T-helper 2 cell treated with Interferon-gamma antibody and Interleukin-4, amounts not matched to agents 5 μg/mL and 100 μg/mL, for 36 hours (primary cell): ENCODE measurements at regions not wholly inside any gene's neighbourhood (a gene's known extent, or its start where the extent isn't known, plus 50 kb on each side); places are given as distances from the start of the nearest gene placed in this dataset.

Experiments used
- DNase-seq: peaks from one replicate; pipeline ENCODE4 v3.0.0; 2021; ENCODE audit warnings: low spot score
- H3K27ac Mint-ChIP-seq: one replicate; pipeline ENCODE4 v1.8.0; 2021; ENCODE audit warnings: mild to moderate bottlenecking, mixed read lengths
- H3K27me3 Mint-ChIP-seq: one replicate; pipeline ENCODE4 v1.8.0; 2021; ENCODE audit warnings: low read depth, mixed read lengths
- H3K36me3 Mint-ChIP-seq: one replicate; pipeline ENCODE4 v1.8.0; 2021; ENCODE audit warnings: low read depth, mixed read lengths
- H3K4me1 Mint-ChIP-seq: one replicate; pipeline ENCODE4 v1.8.0; 2021; ENCODE audit warnings: low read depth, mixed read lengths
- H3K4me3 Mint-ChIP-seq: one replicate; pipeline ENCODE4 v1.8.0; 2022; ENCODE audit warnings: mild to moderate bottlenecking, moderate library complexity, mixed read lengths
- H3K9me3 Mint-ChIP-seq: one replicate; pipeline ENCODE4 v1.8.0; 2021; ENCODE audit warnings: mixed read lengths

DNA sequence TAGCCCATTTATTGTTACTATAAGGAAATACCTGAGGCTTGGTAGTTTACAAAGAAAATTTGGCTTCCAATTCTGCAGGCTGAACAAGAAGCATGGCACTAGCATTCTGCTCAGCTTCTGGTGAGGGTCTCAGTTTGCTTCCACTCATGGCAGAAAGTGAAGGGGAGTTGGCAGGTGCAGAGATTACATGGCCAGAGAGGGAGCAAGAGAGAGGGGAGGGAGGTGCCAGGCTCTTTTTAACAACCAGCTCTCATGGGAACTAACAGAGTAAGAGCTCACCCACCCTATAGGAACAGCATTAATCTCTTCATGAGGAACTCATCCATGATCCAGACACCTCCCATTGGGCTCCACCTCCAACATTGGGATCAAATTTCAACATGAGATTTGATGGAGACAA lies 437.9 kb downstream of the CHL1 start:
- Mint-ChIP-seq H3K4me3 (no peak overlapping the region), H3K27me3 (no peaks in the 10 kb centered on the region), H3K27ac (no peak overlapping the region), H3K4me1 (no peaks in the 10 kb centered on the region), H3K36me3 (no peaks in the 10 kb centered on the region), H3K9me3 (no peaks in the 10 kb centered on the region)
- DNase-seq: no peak

DNA sequence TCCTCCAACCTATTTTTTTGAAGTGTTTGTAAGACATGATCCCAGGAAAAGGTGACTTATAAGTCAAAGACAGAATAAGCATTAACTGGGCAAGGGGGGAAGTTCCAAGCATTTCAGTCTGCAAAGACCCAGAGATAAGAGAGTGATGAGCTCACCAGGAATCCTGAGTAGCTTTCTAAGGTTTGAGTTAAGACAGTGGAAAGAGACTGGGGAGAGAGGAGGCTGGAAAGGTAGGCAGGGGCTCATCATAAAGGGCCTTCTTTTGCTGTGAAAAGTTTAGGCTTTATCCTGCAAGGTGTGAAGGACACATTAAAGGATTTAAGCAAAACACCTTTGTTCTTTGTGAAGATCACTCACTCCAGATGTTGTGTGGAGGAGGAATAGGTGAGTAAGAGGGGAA lies 438.8 kb downstream of the CHL1 start:
- Mint-ChIP-seq H3K27ac (no peak overlapping the region), H3K4me3 (no peak overlapping the region), H3K4me1 (no peaks in the 10 kb centered on the region), H3K27me3 (no peaks in the 10 kb centered on the region), H3K9me3 (no peaks in the 10 kb centered on the region), H3K36me3 (no peaks in the 10 kb centered on the region)
- DNase-seq: no peak

DNA sequence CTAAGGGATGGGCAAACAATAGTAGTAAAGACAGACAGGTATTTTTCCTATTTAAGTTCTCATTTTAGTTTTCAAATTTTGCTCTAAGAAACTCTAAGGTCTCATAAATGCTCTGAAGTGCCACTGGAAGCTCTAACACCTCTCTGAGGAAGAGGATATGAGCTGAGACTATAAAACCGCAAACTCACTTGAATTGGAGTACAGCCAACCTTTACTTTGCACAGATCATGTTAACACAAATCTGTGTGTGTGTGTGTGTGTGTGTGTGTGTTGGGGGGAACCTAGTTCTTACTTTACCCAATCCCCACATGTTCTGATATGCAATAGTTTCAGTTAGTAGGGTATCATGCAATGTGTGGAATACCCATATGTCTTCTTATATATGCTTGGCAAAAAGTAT lies 446.8 kb downstream of the CHL1 start:
- H3K4me1 Mint-ChIP-seq: no peaks in the 10 kb centered on the region
- no peak for DNase-seq
- H3K4me3 Mint-ChIP-seq: no peak overlapping the region
- H3K27ac Mint-ChIP-seq: no peak overlapping the region
- H3K9me3 Mint-ChIP-seq: no peaks in the 10 kb centered on the region
- no peaks in the 10 kb centered on the region for H3K36me3 Mint-ChIP-seq
- no peaks in the 10 kb centered on the region for H3K27me3 Mint-ChIP-seq

DNA sequence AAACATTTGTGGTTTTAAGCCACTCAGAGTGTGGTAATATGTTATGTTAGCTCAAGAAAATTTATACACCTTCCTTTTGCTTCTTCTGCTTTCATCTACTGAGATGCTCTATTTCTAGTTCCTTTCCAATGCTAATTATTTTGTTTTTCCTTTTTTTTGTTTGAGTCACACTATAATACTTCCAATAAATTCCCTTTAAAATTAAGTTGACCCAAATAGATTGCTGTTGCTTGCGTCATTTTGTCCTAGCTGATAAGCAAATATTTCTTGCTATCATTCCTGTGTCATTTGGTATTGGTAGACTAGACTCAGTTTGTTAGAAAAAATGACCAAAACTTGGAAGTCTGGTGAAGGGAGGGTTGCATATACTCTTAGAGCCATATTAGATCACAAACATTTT lies 437.0 kb upstream of the CNTN6 start:
- Mint-ChIP-seq H3K27me3 (no peaks in the 10 kb centered on the region), H3K36me3 (no peaks in the 10 kb centered on the region), H3K4me1 (no peaks in the 10 kb centered on the region), H3K9me3 (peaks cover 3% of the 10 kb centered on the region), H3K27ac (no peak overlapping the region), H3K4me3 (no peak overlapping the region)
- DNase-seq: no peak

DNA sequence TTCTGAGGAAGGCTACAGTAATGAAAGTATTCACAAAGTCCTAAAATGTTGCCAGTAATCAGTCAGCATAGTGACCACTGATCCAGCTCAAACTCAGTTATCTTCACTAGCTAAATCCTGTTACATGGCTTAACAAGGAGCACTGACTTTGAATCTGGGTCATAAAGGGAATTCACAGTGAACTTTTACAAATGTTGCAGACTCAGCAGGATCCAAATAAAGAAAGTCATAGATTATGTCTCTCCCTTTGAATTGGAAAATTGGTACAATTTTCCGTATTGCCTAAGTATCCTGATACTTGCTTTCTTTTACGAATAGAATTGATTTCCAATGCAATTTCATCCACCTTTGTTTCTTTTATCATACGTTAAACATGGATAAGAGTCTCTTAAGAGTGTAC lies 431.5 kb upstream of the CNTN6 start:
- Mint-ChIP-seq H3K9me3 (peaks cover 12% of the 10 kb centered on the region), H3K27me3 (no peaks in the 10 kb centered on the region), H3K27ac (no peak overlapping the region), H3K4me3 (no peak overlapping the region), H3K36me3 (no peaks in the 10 kb centered on the region), H3K4me1 (no peaks in the 10 kb centered on the region)
- no peak for DNase-seq

DNA sequence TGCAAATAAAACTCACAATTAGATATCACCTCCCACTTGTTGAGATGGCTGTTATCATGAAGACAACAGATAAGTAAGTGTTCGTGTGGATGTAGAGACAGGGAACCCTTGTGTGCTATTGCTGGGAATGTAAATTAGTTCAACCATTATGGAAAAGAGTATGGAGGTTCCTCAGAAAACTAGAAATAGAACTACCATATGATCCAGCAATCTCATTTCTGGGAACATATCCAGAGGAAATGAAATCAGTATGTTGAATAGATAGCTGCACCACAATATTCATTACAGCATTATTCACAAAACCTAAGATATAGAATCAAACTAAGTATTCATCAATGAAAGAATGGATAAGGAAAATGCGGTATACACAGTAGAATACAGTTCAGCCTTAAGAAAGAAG lies 418.7 kb upstream of the CNTN6 start:
- no peak overlapping the region for H3K4me3 Mint-ChIP-seq
- H3K36me3 Mint-ChIP-seq: no peaks in the 10 kb centered on the region
- peaks cover 15% of the 10 kb centered on the region for H3K9me3 Mint-ChIP-seq

DNA sequence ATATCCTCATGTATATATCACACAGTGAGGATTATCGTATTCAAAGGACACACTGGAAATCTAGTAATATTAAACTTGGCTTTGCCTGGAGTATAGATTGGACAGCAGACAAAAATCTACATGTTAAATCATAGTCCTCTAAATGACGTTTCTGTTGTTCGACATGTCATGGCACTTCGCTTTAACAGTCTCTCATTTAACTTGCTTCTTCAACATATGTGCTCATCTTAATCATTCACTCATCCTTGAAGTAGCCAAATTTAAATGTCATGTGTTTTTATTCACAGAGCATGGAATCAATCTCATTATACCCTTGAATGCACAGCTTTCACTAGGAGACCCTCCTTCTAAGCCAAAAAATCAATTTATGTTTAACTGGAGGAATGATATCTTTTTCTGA lies 417.0 kb upstream of the CNTN6 start:
- Mint-ChIP-seq H3K27me3 (no peaks in the 10 kb centered on the region), H3K4me3 (no peak overlapping the region), H3K4me1 (no peaks in the 10 kb centered on the region), H3K36me3 (no peaks in the 10 kb centered on the region), H3K27ac (no peak overlapping the region), H3K9me3 (peaks cover 15% of the 10 kb centered on the region)
- DNase-seq: no peak

More for the DNA sequence above, 418.7 kb upstream of the CNTN6 start:
- no peak overlapping the region for H3K27ac Mint-ChIP-seq
- no peaks in the 10 kb centered on the region for H3K27me3 Mint-ChIP-seq
- no peak for DNase-seq
- H3K4me1 Mint-ChIP-seq: no peaks in the 10 kb centered on the region

DNA sequence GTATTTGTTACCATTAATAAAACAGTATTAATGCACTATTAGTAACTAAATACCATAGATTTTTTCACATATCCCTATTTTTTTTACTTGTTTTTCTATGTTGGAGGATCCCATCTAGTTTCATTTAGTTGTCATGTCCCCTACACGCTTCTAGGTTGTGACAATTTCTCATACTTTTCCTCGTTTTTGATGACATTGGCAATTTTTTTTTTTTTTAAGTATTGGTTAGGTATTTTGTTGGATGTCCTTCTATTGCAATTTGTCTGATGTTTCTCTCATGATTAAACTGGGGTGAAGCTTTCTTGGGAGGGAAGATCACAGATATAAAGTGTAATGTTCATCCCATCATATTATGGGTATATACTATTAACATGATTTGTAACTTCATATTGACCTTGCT lies 409.1 kb upstream of the CNTN6 start:
- no peaks in the 10 kb centered on the region for H3K27me3 Mint-ChIP-seq
- H3K9me3 Mint-ChIP-seq: peaks cover 5% of the 10 kb centered on the region
- H3K4me3 Mint-ChIP-seq: no peak overlapping the region

DNA sequence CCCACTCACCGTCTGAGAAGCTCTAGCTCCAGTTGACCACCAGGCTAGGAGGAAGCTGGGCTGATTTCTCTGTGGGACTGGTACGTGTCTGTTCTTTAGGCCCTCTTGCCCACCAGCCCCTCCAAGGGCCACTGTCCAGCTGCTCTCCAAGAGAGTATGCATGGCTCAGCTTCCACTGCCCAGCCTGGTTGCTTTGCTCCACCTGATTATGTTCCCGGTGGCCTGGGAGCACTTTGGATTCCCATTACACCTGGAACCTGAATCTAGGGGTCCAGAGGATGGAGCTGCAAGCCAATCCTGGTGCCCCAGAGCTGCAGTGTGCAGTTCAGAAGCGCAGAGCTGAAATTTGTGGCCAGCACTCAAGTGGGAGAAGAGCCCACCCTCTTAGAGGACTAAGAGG lies 402.1 kb upstream of the CNTN6 start:
- H3K4me1 Mint-ChIP-seq: no peaks in the 10 kb centered on the region
- no peak overlapping the region for H3K4me3 Mint-ChIP-seq
- no peak overlapping the region for H3K27ac Mint-ChIP-seq
- DNase-seq: no peak
- no peaks in the 10 kb centered on the region for H3K36me3 Mint-ChIP-seq
- H3K27me3 Mint-ChIP-seq: no peaks in the 10 kb centered on the region
- peaks cover 39% of the 10 kb centered on the region for H3K9me3 Mint-ChIP-seq

More for the DNA sequence above, 409.1 kb upstream of the CNTN6 start:
- Mint-ChIP-seq H3K36me3 (no peaks in the 10 kb centered on the region), H3K27ac (no peak overlapping the region), H3K4me1 (no peaks in the 10 kb centered on the region)
- no peak for DNase-seq

DNA sequence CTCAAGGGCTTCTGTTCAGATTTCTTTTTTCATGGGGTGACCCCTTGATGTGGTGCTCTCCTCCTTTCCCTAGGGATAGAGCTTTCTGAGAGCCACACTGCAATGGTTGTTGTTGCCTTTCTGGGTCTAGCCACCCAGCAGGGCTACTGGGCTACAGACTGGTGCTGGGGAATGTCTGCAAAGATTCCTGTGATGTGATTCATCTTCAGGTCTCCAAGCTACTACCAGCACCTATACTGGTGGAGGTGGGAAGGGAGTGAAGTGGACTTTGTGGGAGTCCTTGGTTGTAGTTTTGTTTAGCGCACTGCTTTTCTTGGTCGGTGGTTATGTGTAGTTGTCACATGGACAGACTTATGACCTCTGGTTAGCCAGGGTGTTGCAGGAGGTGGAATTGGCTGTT lies 392.3 kb upstream of the CNTN6 start:
- no peak overlapping the region for H3K4me3 Mint-ChIP-seq
- no peaks in the 10 kb centered on the region for H3K36me3 Mint-ChIP-seq
- no peaks in the 10 kb centered on the region for H3K27me3 Mint-ChIP-seq
- no peak overlapping the region for H3K27ac Mint-ChIP-seq
- DNase-seq: no peak
- no peaks in the 10 kb centered on the region for H3K4me1 Mint-ChIP-seq
- peaks cover 52% of the 10 kb centered on the region for H3K9me3 Mint-ChIP-seq

DNA sequence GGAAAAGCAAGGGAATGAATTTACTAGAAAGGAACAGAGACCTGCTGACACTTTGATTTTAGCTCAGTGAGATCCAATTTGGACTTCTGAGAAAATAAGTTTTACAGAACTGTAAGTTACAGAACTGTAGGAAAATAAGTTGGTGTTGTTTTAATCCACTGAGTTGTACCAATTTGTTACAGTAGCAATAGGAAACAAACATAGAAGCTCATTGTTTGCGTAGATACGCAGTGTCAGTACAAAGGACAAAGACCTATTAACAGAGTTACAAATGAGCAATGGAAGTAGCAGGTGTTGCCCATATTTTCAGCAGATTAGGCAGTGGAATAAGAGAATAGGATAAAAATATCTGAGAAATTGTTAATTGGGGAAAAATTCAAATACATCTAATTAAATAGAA lies 385.8 kb upstream of the CNTN6 start:
- no peak for DNase-seq
- H3K27me3 Mint-ChIP-seq: no peaks in the 10 kb centered on the region
- no peak overlapping the region for H3K4me3 Mint-ChIP-seq
- H3K4me1 Mint-ChIP-seq: no peaks in the 10 kb centered on the region
- peaks cover 13% of the 10 kb centered on the region for H3K9me3 Mint-ChIP-seq
- no peaks in the 10 kb centered on the region for H3K36me3 Mint-ChIP-seq
- no peak overlapping the region for H3K27ac Mint-ChIP-seq

DNA sequence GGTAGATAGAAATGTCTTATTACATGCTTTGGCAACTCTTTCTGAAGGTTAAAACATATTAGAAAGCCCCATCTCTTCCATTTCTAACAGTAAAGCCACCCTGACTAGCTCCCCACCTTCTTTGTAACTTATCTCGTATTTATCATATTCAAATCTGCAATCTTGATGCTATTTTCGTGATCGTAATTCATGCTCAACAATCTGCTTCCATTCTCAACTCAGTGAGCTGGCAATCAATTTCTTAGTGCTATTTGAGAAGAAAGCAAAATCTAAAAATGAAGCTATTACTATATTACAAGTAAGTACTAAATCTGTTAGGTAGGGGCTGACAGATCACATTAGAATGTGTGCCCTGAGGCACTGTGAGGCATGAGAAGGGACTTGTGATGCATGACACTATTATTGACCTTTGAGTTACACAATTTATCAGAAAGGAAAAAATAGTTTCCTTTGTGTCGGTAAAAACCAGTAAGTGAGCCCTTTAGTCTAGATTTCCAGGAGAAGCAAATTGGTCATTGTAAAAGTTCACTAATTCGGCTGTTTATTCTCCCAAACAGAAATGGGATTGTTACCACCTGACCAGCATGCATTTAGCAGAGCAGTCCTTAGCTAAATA lies 379.7 kb upstream of the CNTN6 start:
- Mint-ChIP-seq H3K27ac (no peak overlapping the region), H3K27me3 (no peaks in the 10 kb centered on the region), H3K9me3 (peaks cover 16% of the 10 kb centered on the region), H3K4me3 (no peak overlapping the region), H3K4me1 (no peaks in the 10 kb centered on the region), H3K36me3 (no peaks in the 10 kb centered on the region)
- no peak for DNase-seq

DNA sequence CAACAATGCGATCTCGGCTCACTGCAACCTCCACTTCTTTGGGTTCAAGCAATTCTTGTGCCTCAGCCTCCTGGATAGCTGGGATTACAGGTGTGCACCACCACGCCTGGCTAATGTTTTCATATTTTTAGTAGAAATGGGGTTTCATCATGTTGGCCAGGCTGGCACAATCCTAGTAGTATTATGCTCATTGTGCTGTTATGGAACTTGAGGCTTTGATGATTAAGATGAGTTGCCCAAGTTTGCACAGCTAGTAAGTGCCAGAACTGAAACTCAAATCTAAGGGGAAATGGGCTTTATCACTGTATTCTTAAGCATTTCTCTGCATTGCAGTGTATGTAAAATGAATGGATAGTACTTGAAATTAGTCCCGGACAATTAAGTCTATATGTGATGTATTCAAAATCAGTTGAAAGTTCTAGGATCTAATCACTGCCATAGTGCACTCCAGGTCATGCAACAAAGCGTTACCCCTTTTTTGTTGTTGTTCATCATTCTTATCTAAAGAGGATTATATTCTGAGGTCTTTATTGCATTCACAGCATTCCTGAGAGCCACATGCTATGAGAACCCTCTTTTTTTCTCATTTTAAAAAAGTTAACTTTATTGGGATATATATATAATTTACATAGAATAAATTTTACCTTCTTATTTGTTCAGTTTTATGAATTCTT lies 378.7 kb upstream of the CNTN6 start:
- Mint-ChIP-seq H3K9me3 (peaks cover 26% of the 10 kb centered on the region), H3K4me3 (no peak overlapping the region), H3K27me3 (no peaks in the 10 kb centered on the region), H3K36me3 (no peaks in the 10 kb centered on the region), H3K4me1 (no peaks in the 10 kb centered on the region), H3K27ac (no peak overlapping the region)
- DNase-seq: no peak

DNA sequence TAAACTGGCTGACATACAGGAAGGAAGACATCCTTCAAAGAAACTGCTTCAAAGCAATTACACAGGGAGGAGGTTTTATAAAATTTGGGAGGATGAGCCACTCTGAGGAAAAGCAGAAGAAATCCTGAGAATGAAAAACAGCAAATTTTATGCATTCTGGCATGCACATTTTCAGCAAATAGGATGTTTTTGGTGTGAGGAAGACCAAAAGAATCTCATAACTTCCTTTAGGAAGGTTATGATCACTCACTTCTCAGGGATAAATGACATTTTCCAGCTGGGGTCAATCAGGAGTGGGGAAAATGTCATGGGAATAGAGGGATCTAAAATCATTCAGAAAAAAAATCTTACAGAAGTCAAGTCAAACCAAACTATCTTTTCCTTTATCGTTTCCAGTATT lies 371.7 kb upstream of the CNTN6 start:
- no peak for DNase-seq
- Mint-ChIP-seq H3K9me3 (peaks cover 21% of the 10 kb centered on the region), H3K36me3 (no peaks in the 10 kb centered on the region), H3K27ac (no peak overlapping the region), H3K4me1 (no peaks in the 10 kb centered on the region), H3K27me3 (no peaks in the 10 kb centered on the region), H3K4me3 (no peak overlapping the region)

DNA sequence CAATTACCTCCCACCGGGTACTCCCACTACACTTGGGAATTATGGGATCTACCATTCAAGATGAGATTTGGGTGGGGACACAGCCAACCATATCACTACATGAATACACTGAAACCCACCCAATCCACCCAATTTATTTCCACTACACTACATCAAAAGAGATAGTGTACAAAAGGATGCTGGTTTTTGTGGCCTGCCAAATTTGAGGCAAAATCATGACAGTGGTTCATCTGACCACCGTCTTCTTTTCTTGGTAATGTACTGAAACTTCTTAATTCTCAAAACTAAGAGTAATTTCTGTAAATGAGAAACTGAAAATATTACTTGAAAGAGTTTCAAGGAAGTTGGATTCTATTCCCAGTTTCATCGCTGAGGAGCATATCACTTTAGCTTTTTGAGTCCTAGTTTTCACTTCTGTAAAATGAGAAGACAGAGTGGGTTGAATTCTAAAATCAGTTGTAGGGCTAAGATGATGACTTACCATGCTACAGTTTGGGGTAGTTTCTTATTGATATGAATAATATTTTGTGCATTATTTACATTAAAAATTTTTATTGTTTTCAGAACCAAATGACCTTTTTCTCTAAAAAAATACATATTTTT lies 360.4 kb upstream of the CNTN6 start:
- H3K9me3 Mint-ChIP-seq: peaks cover 22% of the 10 kb centered on the region
- no peak overlapping the region for H3K4me3 Mint-ChIP-seq
- no peaks in the 10 kb centered on the region for H3K27me3 Mint-ChIP-seq
- H3K36me3 Mint-ChIP-seq: no peaks in the 10 kb centered on the region
- no peak overlapping the region for H3K27ac Mint-ChIP-seq
- no peaks in the 10 kb centered on the region for H3K4me1 Mint-ChIP-seq
- no peak for DNase-seq
